Skin of body (tissue), 1 donor: ENCODE measurements at regions not wholly inside any gene's neighbourhood (a gene's known extent, or its start where the extent isn't known, plus 50 kb on each side); places are given as distances from the start of the nearest gene placed in this dataset.

Source experiments
- DNase-seq: peaks from one replicate; lab custom pipeline; 2025; lab: John Stamatoyannopoulos, UW

DNA sequence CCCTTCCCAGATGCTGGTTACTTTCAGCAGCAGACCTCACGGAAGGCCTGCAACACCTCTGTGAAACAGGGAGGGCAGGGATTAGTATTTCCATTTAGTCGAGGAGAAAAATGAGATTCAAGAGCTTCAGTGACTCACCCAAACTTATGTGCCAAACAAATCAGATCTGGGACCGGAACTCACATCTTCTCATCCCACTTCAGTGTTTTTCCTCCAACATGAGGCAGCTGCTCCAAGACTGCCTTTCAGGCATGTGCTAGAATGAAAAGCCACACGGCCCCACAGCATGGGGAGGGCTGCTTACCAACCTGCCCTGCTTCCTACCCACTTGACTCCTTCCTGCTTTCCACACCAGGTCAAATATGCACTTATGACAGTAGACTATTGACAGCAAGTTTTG, 129.4 kb upstream of the SLC24A5 start:
- DNase-seq: no peak

DNA sequence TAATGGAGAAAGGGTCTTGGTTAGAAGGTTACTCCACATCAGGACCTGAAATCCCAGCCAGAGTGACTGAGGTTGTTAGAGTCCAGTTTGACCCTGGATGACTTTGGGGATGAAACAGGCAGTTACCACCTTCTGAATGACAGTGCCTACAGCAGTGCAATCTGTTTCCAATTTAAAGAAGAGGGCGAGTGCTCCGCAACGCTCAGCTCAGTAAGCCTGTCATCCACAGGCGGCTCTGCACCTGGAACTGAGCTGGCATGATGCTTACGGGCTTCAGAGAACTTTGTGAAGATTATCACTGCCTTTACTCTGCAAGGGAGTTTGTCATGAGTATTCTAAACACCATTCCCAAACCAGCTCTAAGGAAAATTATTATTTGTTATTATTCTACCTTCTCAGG, 127.7 kb upstream of the SLC24A5 start:
- no peak for DNase-seq

DNA sequence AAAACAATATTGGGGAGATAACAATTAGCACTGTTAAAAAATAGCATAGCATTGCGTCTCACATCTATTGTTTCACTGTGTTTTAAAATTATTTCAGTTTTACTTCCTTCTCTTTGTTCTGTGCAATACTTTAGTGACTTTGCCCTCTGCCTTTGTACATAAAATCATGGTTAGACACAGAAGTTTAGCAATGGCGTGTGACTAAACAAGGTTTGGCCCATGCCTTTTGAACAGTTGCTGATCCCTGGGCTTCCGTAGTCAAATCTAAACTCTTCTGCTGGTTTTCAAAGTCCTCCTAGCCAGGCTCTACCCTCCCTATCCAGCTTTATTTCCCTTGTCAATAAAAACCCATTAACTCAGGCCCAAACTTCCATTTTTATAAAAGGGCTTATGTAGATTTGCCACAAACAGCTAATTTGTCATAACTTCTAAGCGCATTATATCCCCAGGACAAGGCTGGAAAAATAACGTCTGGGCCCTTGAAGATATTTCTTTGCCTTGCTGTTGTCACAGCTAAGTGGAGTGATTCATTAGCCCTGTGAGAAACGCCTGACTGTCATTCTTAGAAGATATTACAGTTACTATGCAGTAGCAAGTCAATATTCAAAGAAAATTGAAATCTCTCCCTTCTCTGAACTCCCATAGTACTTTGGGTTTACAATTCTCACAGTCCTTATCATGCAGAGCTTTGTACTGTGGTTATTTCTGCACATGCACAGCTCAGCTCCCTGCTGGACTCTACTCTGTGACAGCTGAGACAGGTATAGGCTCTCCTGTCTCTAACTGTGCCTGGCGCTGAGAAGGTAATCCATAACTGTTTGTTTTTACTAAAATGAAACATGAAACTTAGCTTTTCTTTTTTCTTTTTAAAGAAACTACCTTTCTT, 123.4 kb upstream of the SLC24A5 start:
- DNase-seq: no peak

DNA sequence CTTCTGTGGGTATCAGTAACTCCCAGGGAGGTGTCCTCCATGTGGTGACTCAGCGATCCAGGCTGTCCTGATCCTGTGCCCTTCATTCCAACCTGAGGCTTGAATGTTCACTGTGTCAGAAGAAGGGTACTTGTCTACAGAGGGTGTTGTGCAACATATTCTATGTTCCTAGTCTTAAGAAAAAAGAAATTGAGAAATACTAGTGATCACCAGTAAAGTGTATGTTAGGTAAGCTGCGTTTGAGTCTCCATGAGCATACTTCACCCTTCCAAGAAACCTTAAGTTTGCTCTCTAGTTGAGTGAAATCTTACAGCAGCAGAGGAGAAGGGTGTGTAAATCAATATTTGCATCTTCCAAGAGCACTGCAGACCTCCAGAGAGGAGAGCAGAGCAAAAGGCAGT, 122.2 kb upstream of the SLC24A5 start:
- DNase-seq: no peak

DNA sequence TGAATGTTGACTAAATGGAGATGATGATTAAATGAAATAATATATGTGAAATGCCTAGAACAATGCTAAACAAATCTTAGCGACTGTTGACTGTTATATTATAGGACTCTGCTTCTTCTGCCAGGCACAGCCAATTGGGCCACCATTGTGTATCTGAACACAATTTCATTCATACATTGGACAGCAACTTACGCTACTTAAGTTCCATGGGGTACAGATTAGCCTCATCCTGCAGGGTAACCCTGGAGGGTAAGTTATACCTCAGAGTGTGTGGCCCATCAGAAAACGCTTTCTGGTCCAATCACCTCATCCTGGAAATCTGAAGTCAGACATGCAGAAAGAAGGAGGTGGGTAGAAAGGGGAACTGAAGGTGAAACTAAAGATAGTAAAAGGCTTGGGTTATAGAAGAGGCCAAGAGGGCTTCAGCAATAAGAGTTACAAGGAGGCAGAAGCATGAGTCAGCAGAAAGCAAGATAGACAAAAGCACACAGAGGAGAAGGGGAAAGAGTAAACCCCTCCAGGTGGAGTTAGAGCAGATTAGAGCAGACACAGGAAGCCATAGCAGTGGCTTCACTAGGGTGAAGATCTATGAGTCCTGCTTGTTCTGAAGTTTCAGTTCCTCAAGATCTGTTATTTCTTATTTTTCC, 119.3 kb upstream of the SLC24A5 start:
- no peak for DNase-seq

DNA sequence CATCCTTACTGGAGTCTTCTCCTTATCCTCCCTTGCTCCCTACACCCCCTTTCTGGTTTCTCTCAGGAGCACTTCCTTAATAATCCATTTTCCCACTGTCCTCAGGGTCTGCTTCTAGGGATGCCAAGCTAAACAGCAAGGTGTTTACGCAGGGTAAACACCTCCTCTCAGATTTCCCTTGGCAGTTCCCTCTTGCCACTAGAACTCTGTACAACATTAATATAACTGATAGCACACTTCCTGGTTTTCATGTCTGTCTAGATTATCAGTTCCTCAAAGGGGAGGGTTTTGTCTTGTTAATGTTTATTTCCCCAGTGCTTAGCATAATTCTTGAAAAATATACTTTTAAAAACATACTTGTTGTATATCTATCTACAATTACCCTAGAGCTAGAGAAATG, 118.0 kb upstream of the SLC24A5 start:
- DNase-seq: no peak

DNA sequence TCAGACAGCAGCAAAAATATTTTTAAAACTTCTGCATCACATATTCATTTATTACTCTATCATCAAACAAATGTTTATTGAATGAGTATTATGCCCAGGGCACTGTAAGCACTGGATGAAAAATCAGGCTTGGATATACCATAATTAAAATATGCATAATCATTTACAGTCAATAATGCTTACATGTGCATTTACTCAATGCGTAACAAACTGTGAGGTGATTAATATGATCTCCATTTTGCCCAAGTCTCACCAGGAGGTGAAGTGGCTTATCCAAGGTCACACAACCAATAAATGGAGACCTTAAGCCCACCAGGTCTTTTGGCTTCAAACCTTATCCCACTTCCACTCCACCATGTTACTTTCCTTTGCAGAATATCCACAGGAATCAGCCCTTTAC, 117.3 kb upstream of the SLC24A5 start:
- no peak for DNase-seq

DNA sequence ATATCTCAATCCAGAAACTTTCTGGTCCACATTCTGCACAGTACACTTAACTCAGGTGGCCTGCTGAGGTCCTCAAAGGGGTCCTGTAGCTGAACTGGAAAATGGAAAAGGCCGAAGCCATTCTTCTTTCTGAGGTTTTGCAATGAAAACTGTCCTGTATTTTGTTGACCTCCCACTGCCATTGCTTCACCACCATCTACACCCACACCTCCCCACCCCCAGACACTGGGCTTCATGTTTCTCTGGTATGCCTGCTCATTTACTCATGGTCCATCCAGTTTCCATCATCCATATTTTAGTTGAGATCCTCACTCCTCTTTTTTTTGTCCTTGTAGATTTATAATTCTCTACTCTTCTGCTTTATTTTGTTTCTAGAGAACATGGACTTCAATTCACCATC, 115.7 kb upstream of the SLC24A5 start:
- no peak for DNase-seq

DNA sequence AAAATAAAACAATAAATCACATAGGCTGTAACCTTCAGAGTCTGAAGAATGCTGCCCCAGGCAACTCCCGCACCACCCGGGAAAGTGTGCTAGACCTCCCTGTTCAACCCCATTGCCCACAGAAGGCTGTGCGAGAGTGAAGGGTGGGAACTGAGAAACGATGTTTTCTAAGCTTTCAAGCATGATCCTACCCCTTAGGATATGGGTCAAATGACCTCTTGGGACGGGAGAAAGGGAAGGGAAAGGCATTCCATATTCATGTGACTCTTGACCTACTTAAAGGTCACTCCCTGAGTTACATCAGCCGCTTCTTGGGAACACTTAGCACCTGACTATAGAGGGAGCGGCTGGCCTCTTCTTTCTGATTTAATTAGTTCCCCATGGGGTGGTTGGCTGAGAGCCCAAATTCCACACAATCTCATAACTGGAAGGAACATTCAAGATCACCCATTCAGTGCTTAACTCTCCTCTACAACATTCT, 114.7 kb upstream of the SLC24A5 start:
- DNase-seq: no peak

DNA sequence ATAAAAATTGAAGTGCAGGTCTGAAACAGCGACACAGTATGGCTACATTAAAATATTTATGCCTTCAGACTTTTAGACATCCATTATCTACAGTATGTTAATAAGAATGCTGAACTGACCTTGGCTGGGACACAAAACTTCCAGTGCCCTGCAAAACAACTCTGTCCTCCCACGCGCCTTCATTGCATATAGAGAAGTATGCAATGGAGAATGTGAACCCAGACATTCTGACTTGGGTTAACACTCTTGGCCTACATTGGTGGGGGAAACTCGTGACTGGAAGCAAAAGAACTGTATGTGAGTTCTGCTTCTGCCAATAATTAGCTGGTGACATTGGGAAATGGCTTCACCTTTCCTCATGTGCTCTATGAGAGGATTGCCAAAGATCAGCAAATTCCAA, 110.5 kb upstream of the SLC24A5 start:
- no peak for DNase-seq

DNA sequence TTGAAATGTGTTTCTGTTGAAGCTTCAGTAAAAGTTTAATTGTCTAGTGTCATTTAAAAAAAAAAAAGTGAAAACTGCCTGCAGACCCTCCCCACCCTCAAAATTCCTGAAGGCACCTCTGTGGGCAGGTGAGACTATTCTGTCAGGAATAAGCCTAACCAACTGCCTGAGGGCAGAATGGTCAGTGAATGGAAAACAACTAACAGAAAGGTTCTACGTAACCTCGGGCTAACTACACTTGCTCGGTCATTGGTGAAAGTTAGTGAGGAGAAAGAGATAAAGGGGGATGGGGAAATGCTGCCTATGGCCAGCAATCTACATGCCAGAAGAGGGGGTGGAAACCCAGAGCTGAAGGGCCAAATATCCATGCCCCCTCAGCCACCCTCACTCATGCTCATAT, 108.6 kb upstream of the SLC24A5 start:
- DNase-seq: no peak

DNA sequence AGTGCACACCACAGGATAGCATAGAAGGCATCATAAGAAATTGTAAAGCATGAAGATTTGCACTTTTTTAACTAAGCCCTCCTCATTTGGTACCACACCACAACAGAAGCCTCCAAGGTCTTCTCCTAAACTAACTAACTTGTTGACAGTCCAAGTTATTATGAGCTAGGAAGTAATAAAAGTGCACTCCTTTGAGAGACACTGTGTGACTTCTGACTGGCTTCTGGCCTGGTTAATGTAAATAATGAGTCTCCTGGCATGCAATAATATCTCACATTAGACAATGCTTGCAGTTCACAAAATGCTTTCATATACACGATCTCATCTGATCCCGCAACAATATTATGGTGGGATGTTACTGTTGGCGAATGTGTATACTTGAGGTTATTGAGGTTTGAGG, 103.9 kb upstream of the SLC24A5 start:
- DNase-seq: no peak

DNA sequence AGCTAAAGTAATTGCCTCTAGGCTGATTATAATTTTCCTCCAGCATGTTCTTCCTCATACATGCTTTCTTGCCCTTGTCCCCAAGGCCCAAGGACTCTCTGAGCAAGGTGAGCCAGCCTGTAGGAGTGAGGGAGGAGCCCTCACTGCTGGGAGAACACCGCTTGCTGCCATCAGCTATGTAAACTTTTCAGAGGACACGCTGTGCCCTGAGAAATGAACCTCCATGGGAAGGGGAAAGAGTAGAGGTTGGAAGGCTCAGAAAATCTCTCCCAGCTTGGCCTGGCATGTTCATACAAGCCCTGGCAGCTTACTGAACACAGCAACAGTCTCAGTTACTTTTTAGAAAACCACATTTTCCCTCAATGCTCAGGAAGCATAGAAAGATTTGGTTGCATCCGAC, 103.0 kb upstream of the SLC24A5 start:
- no peak for DNase-seq

DNA sequence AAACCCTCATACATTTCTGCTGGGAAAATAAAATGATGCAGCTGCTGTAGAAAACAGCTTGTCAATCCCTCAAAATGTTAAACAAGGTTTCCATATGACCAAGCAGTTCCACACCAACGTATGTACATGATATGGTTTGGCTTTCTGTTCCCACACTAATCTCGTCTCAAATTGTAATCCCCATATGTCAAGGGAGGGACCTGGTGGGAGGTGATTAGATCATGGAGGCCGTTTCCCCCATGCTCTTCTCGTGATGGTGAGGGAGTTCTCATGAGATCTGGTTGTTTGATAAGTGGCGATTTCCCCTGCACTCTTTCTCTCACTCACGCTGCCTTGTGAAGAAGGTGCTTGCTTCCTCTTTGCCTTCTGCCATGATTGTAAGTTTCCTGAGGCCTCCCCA, 100.6 kb upstream of the SLC24A5 start:
- no peak for DNase-seq

DNA sequence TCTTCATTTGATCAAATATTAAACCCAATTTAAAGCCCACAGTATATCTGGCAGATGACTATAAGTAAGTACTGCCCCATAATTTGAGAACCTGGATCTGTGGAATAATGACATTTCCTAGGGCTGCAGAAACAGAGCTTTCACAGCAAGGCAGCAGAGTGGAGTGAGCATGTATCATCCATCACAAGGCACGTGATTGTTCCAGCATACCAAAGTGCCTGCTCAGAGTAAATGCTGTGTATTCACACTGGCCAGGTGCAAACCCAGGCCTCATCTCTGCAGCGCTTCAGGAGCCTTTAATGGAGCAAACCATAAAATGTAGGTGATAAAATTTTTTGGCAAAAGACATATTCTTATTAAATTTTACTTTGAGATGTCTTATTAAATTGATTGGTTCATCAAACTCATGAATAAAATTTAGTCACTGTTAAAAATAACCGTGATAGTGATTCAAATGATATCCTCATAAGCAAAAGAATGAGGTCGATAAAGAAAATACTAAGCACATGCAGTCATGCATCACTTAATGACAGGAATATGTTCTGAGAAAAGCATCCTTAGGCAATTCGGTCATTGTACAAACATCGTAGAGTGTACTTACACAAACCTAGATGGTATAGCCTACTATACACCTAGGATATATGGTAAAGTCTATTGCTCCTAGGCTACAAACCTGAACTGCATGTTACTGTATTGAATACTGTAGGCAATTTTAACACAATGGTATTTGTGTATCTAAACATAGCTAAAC, 99.3 kb upstream of the SLC24A5 start:
- no peak for DNase-seq

DNA sequence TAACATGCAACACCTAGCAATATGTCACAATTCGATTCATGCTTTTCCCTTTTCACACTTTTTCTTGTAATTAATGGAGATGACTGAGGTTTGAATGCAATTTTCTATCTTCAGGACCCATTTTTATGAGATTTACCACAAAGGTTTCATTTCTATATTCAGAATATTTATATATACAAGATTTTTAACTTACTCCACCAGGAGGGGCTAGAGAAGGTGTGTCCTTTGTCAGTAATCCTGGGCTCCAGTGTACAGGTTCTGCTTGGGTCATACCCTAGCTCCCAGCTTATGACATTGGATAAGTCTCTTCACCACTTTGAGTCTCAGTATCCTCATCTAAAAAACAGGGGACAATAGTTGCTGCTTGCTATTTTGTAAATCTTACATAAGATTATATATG, 95.7 kb upstream of the SLC24A5 start:
- DNase-seq: no peak

DNA sequence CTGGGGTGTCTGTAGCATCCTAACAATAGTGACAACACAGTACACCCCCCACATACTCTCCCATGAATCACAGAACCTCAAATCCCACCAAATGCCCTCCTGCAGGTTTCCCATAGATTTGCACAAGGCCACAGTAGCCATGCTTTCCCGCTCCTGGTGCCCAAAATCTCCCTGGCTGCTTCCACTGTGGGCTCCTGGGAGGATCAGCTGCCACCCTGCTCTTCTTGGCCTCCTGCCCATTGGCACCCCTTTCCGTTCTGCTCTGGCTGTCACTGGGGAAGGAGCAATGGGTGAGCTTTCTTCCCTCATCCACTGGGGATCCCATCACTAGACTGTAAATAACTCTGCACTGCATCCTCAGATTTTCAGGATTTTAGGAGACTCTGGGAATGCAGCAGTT, 92.1 kb upstream of the SLC24A5 start:
- DNase-seq: no peak

DNA sequence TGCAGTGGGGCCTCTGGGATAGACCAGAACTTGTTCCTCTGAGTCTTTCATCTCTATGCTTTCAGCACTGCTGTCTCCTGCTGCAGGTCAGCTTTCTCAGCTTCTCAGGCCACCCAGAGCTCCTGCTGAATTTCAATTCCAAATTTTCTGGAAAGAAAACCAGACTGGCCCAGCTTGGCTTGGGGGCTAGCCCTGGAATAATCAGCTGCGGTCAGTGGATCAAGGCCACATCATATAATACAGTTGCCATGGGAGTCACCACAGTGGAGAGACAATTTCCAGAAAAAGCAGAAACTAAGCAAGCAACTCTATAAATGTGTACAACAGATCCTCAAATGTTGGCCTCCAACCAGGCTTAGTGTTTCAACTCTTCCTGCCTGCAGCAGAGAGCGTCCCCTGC, 91.1 kb upstream of the SLC24A5 start:
- DNase-seq: no peak

DNA sequence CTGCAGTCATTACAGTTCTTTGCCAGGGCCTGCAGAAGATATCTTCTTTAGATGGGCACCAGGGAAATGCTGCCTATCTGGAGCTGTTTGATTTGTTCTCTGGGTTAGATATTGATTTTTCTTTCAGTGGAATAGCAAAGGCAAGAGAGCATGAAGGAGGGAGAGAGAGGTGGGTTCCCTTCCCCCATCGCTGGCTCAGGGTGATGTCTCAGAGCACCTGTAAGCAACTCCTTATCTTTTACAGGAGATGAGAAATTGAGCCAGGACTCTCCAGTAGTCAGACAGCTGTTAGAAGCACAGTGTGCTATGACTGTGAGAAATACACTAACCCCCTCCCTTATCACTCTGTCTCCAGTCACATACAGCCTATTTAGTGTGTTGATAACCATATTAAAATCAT, 89.3 kb upstream of the SLC24A5 start:
- DNase-seq: no peak

DNA sequence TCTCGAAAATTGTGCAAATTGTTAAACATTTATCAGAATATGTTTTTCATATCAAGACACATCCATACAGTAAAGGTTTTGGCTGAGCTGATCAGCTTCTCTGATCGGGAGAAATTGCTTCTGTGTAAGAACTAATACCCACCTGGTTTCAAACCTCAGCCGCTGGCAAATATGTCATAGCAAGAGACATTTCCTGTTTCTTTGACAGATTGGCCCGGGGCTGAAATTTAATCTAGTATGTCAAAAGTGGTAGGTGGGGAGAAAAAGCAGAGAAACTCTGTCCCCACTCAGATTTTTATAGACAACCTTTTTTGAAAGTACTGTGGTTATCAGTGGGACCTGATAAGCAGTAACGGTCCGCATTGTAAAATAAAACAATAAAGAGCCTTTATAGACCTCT, 88.8 kb upstream of the SLC24A5 start:
- DNase-seq: no peak

DNA sequence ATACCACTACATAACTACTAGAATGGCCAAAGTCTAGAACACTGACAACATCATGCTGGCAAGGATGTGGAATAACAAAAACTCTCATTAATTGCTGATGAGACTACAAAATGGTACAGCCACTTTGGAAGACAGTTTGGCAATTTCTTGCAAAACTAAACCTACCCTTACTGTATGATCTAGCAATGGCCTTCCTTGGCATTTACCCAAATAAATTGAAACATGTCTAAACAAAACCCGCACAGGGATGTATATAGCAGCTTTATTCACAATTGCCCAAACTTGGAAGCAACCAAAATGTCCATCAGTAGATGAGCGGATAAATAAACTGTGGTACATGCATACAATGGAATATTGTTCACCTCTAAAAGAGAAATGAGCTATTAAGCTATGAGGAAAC, 87.9 kb upstream of the SLC24A5 start:
- DNase-seq: no peak

DNA sequence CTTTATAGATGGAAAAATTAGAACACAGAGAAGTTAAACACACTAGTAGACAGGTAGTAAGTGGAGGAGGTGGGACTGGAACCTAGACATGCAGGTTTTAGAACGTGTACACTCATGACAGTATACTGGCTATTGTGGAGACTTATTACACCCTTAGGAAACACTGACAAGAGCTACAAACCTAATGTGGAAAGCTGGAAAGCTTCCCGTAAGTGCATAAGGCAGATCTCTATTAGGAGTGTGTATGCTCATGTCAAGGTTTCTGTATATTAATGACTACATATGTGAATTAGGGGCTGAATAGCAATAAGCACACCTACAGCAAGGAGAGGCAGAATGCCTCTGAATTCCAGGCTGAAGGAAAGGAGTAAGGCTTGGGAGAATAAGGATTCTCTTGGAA, 82.6 kb upstream of the SLC24A5 start:
- DNase-seq: no peak
